Mesothelial cell of epicardium (in vitro differentiated cells): ENCODE measurements at regions not wholly inside any gene's neighbourhood (a gene's known extent, or its start where the extent isn't known, plus 50 kb on each side); places are given as distances from the start of the nearest gene placed in this dataset.

Experiments used
- DNase-seq, 2 experiments: peaks; one replicate each; pipeline ENCODE4 v3.0.0; 2021; ENCODE audit warnings: low spot score in 2 of 2; ENCODE audit not compliant: unreplicated experiment in 2 of 2
- H3K27ac Mint-ChIP-seq: 2 replicates; pipeline ENCODE4 v1.8.0; 2021; ENCODE audit warnings: mixed read lengths
- H3K27me3 Mint-ChIP-seq: 2 replicates; pipeline ENCODE4 v1.8.0; 2021; ENCODE audit warnings: low read depth, mixed read lengths
- H3K36me3 Mint-ChIP-seq: 2 replicates; pipeline ENCODE4 v1.8.0; 2021; ENCODE audit warnings: mixed read lengths
- H3K4me1 Mint-ChIP-seq: 2 replicates; pipeline ENCODE4 v1.8.0; 2021; ENCODE audit warnings: mixed read lengths
- H3K4me3 Mint-ChIP-seq: 2 replicates; pipeline ENCODE4 v1.8.0; 2021; ENCODE audit warnings: mild to moderate bottlenecking, moderate library complexity, mixed read lengths
- H3K9me3 Mint-ChIP-seq: 2 replicates; pipeline ENCODE4 v1.8.0; 2021; ENCODE audit warnings: mixed read lengths
- CTCF ChIP-seq: fragments of 200-600 bp; sonication (generic); IDR thresholded peaks from one replicate; pipeline ENCODE4 v1.5.0; 2021; ENCODE audit warnings: antibody characterized with exemption; ENCODE audit not compliant: unreplicated experiment

GRCh38 chr21:35840949-35841348 is 219.4 kb downstream of the SETD4 start:
- Mint-ChIP-seq H3K27me3 (peaks cover 28% of the 10 kb centered on the region), H3K9me3 (no peaks in the 10 kb centered on the region), H3K36me3 (no peaks in the 10 kb centered on the region), H3K4me3 (no peak overlapping the region), H3K4me1 (peaks cover 7% of the 10 kb centered on the region), H3K27ac (no peak overlapping the region)
- DNase-seq, result no peak
- no peak for TF ChIP-seq CTCF

GRCh38 chr21:35840197-35840799 is 220.0 kb downstream of the SETD4 start:
- DNase-seq, result no peak
- no peak overlapping the region for H3K27ac Mint-ChIP-seq
- no peak overlapping the region for H3K4me3 Mint-ChIP-seq
- TF ChIP-seq CTCF, result peak; percentile 71
- no peaks in the 10 kb centered on the region for H3K9me3 Mint-ChIP-seq
- no peaks in the 10 kb centered on the region for H3K36me3 Mint-ChIP-seq
- peaks cover 7% of the 10 kb centered on the region for H3K4me1 Mint-ChIP-seq
- H3K27me3 Mint-ChIP-seq, result peaks cover 21% of the 10 kb centered on the region

- peaks cover 17% of the 10 kb centered on the region for H3K27me3 Mint-ChIP-seq
- DNase-seq, result no peak
- H3K9me3 Mint-ChIP-seq, result no peaks in the 10 kb centered on the region
- H3K27ac Mint-ChIP-seq, result no peak overlapping the region
- no peaks in the 10 kb centered on the region for H3K36me3 Mint-ChIP-seq
- no peak overlapping the region for H3K4me3 Mint-ChIP-seq
- no peak for TF ChIP-seq CTCF
- H3K4me1 Mint-ChIP-seq, result peaks cover 8% of the 10 kb centered on the region
Measured at GRCh38 chr21:35838987-35839763, 221.2 kb downstream of the SETD4 start.

- Mint-ChIP-seq H3K9me3 (no peaks in the 10 kb centered on the region), H3K36me3 (no peaks in the 10 kb centered on the region), H3K4me1 (peaks cover 11% of the 10 kb centered on the region), H3K27me3 (peaks cover 10% of the 10 kb centered on the region), H3K27ac (no peak overlapping the region), H3K4me3 (no peak overlapping the region)
- TF ChIP-seq CTCF, result no peak
- DNase-seq, result no peak
Measured at GRCh38 chr21:35838350-35838749, 222.0 kb downstream of the SETD4 start.

GRCh38 chr21:35833991-35834390 is 226.3 kb downstream of the SETD4 start:
- TF ChIP-seq CTCF, result no peak
- H3K4me3 Mint-ChIP-seq, result no peak overlapping the region
- peaks cover 15% of the 10 kb centered on the region for H3K4me1 Mint-ChIP-seq
- no peak overlapping the region for H3K27ac Mint-ChIP-seq
- H3K9me3 Mint-ChIP-seq, result no peaks in the 10 kb centered on the region
- H3K27me3 Mint-ChIP-seq, result peaks cover 10% of the 10 kb centered on the region
- peak in 1 of 2 experiments; percentile 11 for DNase-seq
- H3K36me3 Mint-ChIP-seq, result no peaks in the 10 kb centered on the region
